ENCODE measurements at regions not wholly inside any gene's neighbourhood (a gene's known extent, or its start where the extent isn't known, plus 50 kb on each side); places are given as distances from the start of the nearest gene placed in this dataset.

DNA sequence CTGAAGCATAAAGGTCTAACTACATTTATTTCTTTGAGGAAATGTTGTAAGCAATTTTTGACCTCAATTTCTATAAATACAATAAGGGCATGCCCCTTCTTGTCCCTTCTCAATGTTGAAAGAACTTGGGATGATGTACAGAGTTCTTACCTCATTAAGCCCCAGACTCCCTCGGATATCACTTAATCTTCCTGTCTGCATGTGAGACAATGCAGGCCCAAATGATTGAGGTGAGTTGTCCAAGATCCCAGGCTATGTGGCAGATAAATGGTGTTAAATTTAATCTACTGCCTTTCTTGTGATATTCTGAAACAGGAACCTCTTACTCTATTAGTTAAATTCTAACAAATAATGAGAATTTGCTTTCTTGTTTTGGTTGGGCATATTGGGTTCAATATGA lies 1073.4 kb upstream of the GYPC start:
- no peak for TF ChIP-seq POLR2AphosphoS5 (IDR thresholded peaks at IDR 0.05; ENCODE audit: low read length)
- TF ChIP-seq, protein P1, sequence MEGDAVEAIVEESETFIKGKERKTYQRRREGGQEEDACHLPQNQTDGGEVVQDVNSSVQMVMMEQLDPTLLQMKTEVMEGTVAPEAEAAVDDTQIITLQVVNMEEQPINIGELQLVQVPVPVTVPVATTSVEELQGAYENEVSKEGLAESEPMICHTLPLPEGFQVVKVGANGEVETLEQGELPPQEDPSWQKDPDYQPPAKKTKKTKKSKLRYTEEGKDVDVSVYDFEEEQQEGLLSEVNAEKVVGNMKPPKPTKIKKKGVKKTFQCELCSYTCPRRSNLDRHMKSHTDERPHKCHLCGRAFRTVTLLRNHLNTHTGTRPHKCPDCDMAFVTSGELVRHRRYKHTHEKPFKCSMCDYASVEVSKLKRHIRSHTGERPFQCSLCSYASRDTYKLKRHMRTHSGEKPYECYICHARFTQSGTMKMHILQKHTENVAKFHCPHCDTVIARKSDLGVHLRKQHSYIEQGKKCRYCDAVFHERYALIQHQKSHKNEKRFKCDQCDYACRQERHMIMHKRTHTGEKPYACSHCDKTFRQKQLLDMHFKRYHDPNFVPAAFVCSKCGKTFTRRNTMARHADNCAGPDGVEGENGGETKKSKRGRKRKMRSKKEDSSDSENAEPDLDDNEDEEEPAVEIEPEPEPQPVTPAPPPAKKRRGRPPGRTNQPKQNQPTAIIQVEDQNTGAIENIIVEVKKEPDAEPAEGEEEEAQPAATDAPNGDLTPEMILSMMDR (IDR thresholded peaks at IDR 0.05 in 2 of 3, conservative IDR thresholded peaks at IDR 0.05 in 1 of 3; ENCODE audit: control insufficient read depth in 2 of 3, extremely low read depth in 1 of 3, insufficient read depth in 1 of 3, low read depth in 3 of 3, low read length in 3 of 3) = no peak

All from GM12878 (cell line).